HEK293 (cell line): ENCODE measurements at regions not wholly inside any gene's neighbourhood (a gene's known extent, or its start where the extent isn't known, plus 50 kb on each side); places are given as distances from the start of the nearest gene placed in this dataset.

Experiments used
- REST ChIP-seq: fragments of 450-650 bp; formaldehyde crosslinking; IDR thresholded peaks from 2 replicates; pipeline ENCODE4 v1.5.1; 2016; ENCODE audit warnings: missing biosample characterization, missing genetic modification characterization
- YY1 ChIP-seq: fragments of 450-650 bp; formaldehyde crosslinking; IDR thresholded peaks from 2 replicates; pipeline ENCODE4 v1.5.1; 2018; ENCODE audit warnings: missing biosample characterization, missing genetic modification characterization
- ZNF138 ChIP-seq: fragments of 450-650 bp; formaldehyde crosslinking; IDR thresholded peaks from 2 replicates; pipeline ENCODE4 v1.5.1; 2016; ENCODE audit warnings: missing biosample characterization, missing genetic modification characterization, borderline replicate concordance
- ZNF274 ChIP-seq, 2 experiments: fragments of 200-500 bp in 1 of 2; fragments of 450-650 bp in 1 of 2; sonication (Bioruptor generic) in 1 of 2; formaldehyde crosslinking in 1 of 2; IDR thresholded peaks; 2 replicates each; pipeline versions ENCODE4 v1.5.1 to v1.6.1; 2014 to 2016; ENCODE audit warnings: borderline replicate concordance in 1 of 2, inconsistent platforms in 1 of 2, low read length in 1 of 2, missing biosample characterization in 1 of 2, missing genetic modification characterization in 1 of 2
- ZNF335 ChIP-seq: fragments of 450-650 bp; formaldehyde crosslinking; conservative IDR thresholded peaks from 2 replicates; pipeline ENCODE4 v1.5.1; 2016; ENCODE audit warnings: missing biosample characterization, missing genetic modification characterization
- ZNF37A ChIP-seq: fragments of 450-650 bp; IDR thresholded peaks from 2 replicates; pipeline ENCODE4 v1.5.1; 2018; ENCODE audit warnings: missing biosample characterization, missing genetic modification characterization
- ZNF561 ChIP-seq: fragments of 450-650 bp; IDR thresholded peaks from 2 replicates; pipeline ENCODE4 v1.5.1; 2018; ENCODE audit warnings: missing biosample characterization, missing genetic modification characterization, borderline replicate concordance
- TF ChIP-seq, protein P1 (sequence below): fragments of 450-650 bp; formaldehyde crosslinking; IDR thresholded peaks from 2 replicates; pipeline ENCODE4 v1.5.1; 2016; ENCODE audit warnings: missing biosample characterization, missing genetic modification characterization
- TF ChIP-seq, protein P2 (sequence below): fragments of 450-650 bp; formaldehyde crosslinking; IDR thresholded peaks from 2 replicates; pipeline ENCODE4 v1.5.1; 2016; ENCODE audit warnings: missing biosample characterization, missing genetic modification characterization
- TF ChIP-seq, protein P3 (sequence below): fragments of 450-650 bp; formaldehyde crosslinking; IDR thresholded peaks from 2 replicates; pipeline ENCODE4 v1.5.1; 2017; ENCODE audit warnings: missing biosample characterization, mild to moderate bottlenecking, missing genetic modification characterization, moderate library complexity
- TF ChIP-seq, protein P4 (sequence below): fragments of 450-650 bp; formaldehyde crosslinking; optimal IDR thresholded peaks from 2 replicates; pipeline ENCODE3; 2016; ENCODE audit warnings: missing biosample characterization, mild to moderate bottlenecking, missing genetic modification characterization

GRCh38 chr17:6903326-6903900 lies 71.9 kb upstream of the TEKT1 start:
- TF ChIP-seq, protein P1, sequence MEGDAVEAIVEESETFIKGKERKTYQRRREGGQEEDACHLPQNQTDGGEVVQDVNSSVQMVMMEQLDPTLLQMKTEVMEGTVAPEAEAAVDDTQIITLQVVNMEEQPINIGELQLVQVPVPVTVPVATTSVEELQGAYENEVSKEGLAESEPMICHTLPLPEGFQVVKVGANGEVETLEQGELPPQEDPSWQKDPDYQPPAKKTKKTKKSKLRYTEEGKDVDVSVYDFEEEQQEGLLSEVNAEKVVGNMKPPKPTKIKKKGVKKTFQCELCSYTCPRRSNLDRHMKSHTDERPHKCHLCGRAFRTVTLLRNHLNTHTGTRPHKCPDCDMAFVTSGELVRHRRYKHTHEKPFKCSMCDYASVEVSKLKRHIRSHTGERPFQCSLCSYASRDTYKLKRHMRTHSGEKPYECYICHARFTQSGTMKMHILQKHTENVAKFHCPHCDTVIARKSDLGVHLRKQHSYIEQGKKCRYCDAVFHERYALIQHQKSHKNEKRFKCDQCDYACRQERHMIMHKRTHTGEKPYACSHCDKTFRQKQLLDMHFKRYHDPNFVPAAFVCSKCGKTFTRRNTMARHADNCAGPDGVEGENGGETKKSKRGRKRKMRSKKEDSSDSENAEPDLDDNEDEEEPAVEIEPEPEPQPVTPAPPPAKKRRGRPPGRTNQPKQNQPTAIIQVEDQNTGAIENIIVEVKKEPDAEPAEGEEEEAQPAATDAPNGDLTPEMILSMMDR (tag by site-specific recombination): no peak
- TF ChIP-seq REST (tag by site-specific recombination): no peak
- TF ChIP-seq, protein P2, sequence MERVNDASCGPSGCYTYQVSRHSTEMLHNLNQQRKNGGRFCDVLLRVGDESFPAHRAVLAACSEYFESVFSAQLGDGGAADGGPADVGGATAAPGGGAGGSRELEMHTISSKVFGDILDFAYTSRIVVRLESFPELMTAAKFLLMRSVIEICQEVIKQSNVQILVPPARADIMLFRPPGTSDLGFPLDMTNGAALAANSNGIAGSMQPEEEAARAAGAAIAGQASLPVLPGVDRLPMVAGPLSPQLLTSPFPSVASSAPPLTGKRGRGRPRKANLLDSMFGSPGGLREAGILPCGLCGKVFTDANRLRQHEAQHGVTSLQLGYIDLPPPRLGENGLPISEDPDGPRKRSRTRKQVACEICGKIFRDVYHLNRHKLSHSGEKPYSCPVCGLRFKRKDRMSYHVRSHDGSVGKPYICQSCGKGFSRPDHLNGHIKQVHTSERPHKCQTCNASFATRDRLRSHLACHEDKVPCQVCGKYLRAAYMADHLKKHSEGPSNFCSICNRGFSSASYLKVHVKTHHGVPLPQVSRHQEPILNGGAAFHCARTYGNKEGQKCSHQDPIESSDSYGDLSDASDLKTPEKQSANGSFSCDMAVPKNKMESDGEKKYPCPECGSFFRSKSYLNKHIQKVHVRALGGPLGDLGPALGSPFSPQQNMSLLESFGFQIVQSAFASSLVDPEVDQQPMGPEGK: no peak
- TF ChIP-seq, protein P3, sequence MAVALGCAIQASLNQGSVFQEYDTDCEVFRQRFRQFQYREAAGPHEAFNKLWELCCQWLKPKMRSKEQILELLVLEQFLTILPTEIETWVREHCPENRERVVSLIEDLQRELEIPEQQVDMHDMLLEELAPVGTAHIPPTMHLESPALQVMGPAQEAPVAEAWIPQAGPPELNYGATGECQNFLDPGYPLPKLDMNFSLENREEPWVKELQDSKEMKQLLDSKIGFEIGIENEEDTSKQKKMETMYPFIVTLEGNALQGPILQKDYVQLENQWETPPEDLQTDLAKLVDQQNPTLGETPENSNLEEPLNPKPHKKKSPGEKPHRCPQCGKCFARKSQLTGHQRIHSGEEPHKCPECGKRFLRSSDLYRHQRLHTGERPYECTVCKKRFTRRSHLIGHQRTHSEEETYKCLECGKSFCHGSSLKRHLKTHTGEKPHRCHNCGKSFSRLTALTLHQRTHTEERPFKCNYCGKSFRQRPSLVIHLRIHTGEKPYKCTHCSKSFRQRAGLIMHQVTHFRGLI: no peak
- TF ChIP-seq ZNF37A (tag by site-specific recombination): no peak
- TF ChIP-seq YY1: no peak
- TF ChIP-seq, protein P4, sequence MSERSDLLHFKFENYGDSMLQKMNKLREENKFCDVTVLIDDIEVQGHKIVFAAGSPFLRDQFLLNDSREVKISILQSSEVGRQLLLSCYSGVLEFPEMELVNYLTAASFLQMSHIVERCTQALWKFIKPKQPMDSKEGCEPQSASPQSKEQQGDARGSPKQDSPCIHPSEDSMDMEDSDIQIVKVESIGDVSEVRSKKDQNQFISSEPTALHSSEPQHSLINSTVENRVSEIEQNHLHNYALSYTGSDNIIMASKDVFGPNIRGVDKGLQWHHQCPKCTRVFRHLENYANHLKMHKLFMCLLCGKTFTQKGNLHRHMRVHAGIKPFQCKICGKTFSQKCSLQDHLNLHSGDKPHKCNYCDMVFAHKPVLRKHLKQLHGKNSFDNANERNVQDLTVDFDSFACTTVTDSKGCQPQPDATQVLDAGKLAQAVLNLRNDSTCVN (tag by site-specific recombination): no peak
- TF ChIP-seq ZNF335 (tag by site-specific recombination): no peak
- no peak for TF ChIP-seq ZNF561
- TF ChIP-seq ZNF138 (tag by site-specific recombination): no peak
- TF ChIP-seq ZNF274 (IDR thresholded peaks at IDR 0.05; ENCODE audit: low read length): no peak
- no peak for TF ChIP-seq ZNF274 (tag by site-specific recombination; IDR thresholded peaks at IDR 0.05; ENCODE audit: borderline replicate concordance)
